ENCODE measurements at regions not wholly inside any gene's neighbourhood (a gene's known extent, or its start where the extent isn't known, plus 50 kb on each side); places are given as distances from the start of the nearest gene placed in this dataset.

DNA sequence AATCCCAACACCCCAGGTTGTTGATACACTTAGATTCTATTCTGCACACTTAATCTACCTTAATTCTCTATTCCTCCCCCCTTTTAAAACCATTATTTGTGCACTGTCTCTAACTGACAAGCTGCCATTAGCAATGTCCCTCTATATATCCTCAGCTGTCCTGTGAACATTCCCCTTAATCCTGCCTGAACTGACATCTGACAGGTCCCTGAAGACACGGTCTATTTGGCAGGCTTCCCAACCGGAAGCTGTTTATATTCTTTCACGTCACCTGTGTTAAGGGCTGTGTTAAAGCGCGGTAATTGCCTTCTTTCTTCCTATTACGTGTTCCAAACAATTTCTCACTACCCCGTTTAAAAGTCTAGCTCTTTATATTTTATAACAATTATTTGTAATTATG is 277.3 kb downstream of the CDH9 start:
- TF ChIP-seq CBX3 (IDR thresholded peaks at IDR 0.05; ENCODE audit: borderline replicate concordance, low read depth) (no peak), SIN3A (IDR thresholded peaks at IDR 0.05; ENCODE audit: low read depth, low read length) (no peak), MYB (IDR thresholded peaks at IDR 0.05; ENCODE audit: borderline replicate concordance, low read depth, low read length) (no peak), SMC3 (IDR thresholded peaks at IDR 0.05; ENCODE audit: borderline replicate concordance, low read length) (no peak), NRF1 (conservative IDR thresholded peaks at IDR 0.05; ENCODE audit: low read depth, low read length) (no peak), ZZZ3 (IDR thresholded peaks at IDR 0.05; ENCODE audit: control insufficient read depth, insufficient read length, low read depth) (no peak), SPI1 (IDR thresholded peaks at IDR 0.05; ENCODE audit: borderline replicate concordance, insufficient read depth, low read depth, low read length) (no peak), CEBPB (IDR thresholded peaks at IDR 0.05; ENCODE audit: borderline replicate concordance in 1 of 2, low read depth in 2 of 2, low read length in 2 of 2) (no peak)
- TF ChIP-seq, protein P1, sequence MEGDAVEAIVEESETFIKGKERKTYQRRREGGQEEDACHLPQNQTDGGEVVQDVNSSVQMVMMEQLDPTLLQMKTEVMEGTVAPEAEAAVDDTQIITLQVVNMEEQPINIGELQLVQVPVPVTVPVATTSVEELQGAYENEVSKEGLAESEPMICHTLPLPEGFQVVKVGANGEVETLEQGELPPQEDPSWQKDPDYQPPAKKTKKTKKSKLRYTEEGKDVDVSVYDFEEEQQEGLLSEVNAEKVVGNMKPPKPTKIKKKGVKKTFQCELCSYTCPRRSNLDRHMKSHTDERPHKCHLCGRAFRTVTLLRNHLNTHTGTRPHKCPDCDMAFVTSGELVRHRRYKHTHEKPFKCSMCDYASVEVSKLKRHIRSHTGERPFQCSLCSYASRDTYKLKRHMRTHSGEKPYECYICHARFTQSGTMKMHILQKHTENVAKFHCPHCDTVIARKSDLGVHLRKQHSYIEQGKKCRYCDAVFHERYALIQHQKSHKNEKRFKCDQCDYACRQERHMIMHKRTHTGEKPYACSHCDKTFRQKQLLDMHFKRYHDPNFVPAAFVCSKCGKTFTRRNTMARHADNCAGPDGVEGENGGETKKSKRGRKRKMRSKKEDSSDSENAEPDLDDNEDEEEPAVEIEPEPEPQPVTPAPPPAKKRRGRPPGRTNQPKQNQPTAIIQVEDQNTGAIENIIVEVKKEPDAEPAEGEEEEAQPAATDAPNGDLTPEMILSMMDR (IDR thresholded peaks at IDR 0.05 in 2 of 3, conservative IDR thresholded peaks at IDR 0.05 in 1 of 3; ENCODE audit: control insufficient read depth in 2 of 3, extremely low read depth in 1 of 3, insufficient read depth in 1 of 3, low read depth in 3 of 3, low read length in 3 of 3) = no peak
